NCI-H2227 (cell line): ENCODE measurements at regions not wholly inside any gene's neighbourhood (a gene's known extent, or its start where the extent isn't known, plus 50 kb on each side); places are given as distances from the start of the nearest gene placed in this dataset.

Experiments used
- DNase-seq: peaks from one replicate; lab custom pipeline; 2025; ENCODE audit not compliant: unreplicated experiment; lab: John Stamatoyannopoulos, UW

GRCh38 chr2:118622108-118622507 is 225.3 kb downstream of the EN1 start:
- DNase-seq: no peak

GRCh38 chr2:118618279-118618678 is 229.2 kb downstream of the EN1 start:
- DNase-seq: no peak

DNA sequence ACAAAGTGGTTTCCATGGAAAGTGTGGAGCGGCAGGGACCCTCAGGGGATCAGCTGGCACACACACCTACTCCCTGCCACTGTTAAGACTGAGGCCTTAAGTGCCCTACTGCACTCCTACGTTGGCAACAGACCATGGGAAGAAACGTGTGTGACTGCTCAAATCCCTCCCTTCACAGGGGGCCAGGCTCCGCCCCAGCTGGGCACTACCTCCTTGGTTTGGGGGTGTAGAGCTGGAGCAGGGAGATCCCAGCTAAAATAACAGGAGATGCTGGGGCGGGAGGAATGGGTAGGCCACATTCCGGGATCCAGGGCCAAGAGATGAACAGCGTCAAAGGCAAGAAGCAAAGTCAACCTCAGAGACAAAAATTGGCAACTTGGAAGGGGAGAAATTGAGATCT is 231.0 kb downstream of the EN1 start:
- DNase-seq: no peak

GRCh38 chr2:118614841-118615271 is 232.6 kb downstream of the EN1 start:
- DNase-seq: no peak

DNA sequence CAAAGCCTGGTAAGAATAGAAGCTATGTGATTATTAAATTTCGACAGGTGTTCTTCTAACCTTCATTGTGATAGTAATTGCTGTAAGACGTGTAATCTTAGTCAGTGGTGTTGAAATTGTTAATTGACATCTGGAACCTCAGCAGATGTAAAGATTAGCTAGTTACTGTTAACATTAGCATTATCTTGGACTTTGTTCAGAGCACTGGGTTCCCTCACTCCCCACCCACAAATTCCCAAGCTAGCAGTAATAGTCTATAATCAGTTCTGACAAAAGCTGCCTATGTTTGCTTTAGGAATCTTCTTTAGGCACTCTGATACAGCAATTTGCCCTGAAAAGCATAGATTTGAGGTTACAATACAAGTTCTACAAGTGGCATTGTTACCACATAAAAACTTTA is 233.7 kb downstream of the EN1 start:
- no peak for DNase-seq

GRCh38 chr2:118611691-118612090 is 235.8 kb downstream of the EN1 start:
- DNase-seq: no peak

DNA sequence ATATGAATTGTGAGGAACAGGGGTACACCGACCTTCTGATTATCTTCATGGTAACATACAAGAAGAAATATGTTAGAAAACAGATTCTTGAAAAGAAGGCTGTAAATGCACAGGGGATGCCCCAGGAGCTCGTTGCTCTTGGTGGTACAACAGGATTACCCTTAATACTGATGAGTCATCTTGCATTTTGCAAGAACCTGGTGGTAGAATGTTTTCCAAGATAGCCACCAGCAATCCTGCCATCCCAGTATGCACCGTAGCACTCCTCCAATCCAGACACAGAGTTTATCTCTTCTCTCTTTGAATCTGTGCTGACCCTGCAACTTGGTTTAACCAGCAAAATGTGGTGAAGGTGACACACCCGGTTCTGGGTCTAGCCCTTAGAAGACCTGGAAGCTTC is 238.3 kb downstream of the EN1 start:
- DNase-seq: no peak

GRCh38 chr2:118607641-118608040 is 239.8 kb downstream of the EN1 start:
- DNase-seq: no peak

DNA sequence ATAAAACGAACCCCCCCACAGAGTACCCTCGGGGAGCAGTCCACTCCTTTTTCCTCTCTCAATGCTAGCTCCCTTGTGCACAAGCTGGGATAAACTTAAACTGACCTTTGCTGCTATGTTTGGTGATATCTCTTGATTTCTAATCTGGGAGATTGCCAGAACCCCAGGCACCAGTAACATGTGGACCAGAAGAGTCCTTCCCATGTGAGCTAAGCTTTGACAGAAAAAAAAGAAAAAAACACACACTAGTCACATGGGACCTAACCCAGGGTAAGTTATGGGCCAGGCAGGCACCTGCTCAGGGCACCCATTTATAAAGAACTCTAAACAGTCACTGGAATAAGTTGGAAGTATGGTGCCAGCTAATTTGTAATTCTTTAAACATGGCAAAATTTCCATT is 242.6 kb downstream of the EN1 start:
- no peak for DNase-seq

DNA sequence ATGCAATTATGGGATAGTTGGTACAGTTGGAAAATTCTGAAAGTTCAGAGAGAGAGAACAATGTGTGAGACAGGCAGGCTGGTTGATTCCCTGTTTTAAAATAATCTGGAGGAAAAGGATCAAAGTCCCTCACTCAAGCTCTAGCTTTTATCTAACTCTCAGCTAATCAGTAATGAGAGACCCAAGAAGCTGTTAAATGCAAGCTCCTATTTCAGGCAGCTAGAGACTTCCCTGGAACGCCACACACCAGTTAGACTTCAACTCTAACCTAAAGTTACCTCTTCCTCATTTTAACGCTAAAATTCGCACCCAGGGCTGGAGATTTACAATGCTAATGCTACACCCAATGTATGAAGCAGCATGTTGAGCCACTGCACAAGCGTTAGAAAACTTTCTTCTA is 243.1 kb downstream of the EN1 start:
- DNase-seq: no peak

GRCh38 chr2:118599141-118599540 is 248.3 kb downstream of the EN1 start:
- no peak for DNase-seq

DNA sequence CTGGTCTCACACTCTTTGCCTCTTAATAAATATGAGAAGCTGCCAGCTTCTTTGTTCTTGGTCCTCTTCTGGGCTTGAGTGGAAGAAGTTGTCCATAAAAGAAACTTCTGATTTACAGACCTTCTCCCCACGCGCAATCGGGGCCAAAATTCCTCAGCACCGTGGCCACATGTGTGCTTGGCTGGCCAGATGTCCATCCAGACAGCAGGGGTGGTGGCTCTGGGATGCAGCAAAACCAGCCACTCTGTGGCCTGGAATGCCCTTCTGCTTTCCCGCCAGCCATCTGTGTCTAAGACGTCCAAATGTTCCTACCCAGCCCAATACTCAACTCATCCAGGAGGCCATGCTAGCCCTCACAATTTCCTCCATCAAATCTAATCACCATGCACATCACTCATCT is 250.8 kb downstream of the EN1 start:
- DNase-seq: no peak

GRCh38 chr2:118593257-118593656 is 254.2 kb downstream of the EN1 start:
- no peak for DNase-seq

- no peak for DNase-seq
Observed at GRCh38 chr2:118591223-118591622, 256.2 kb downstream of the EN1 start.

DNA sequence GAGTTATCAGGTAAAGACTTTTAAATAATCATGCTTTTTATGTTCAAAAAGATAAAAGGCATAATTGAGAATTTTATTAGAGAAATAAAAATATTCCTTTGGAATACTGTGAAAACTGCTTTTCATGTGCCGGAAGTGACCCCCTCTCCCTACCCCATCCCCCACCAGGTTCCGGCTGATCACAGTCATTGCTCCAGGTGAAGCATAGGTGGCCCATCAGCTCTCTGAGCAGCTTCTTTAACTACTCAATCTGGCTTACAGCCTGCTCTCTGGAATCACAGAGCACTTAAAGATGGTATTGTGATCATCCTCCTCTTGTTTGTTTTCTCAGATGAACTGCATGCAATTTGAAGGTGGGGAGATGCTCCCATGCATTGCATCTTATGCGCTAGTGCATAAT is 257.7 kb downstream of the EN1 start:
- DNase-seq: no peak

- DNase-seq: no peak
Observed at GRCh38 chr2:118588850-118589249, 258.6 kb downstream of the EN1 start.

GRCh38 chr2:118586312-118586711 is 261.1 kb downstream of the EN1 start:
- DNase-seq: no peak

DNA sequence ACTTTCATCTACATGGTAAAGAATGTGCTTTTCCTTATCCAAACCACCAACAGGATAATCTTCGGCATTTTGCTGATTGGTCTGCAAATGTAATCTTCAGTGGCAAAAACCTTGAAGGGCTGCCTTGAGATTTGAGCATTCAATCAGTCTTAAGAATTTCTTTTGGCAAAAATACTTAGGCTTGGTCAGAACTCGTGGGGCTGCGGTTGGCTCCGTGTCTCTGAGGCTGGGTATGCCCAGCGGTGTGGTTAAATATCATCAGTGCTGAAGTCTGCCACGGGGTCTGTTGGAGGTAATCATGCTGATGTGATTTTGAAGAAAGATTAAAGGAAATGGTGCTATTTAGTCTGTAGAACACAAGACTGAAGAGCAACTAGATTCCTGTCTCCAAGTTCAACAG is 262.6 kb downstream of the EN1 start:
- DNase-seq: no peak

- no peak for DNase-seq
Observed at GRCh38 chr2:118584062-118584749, 263.2 kb downstream of the EN1 start.

DNA sequence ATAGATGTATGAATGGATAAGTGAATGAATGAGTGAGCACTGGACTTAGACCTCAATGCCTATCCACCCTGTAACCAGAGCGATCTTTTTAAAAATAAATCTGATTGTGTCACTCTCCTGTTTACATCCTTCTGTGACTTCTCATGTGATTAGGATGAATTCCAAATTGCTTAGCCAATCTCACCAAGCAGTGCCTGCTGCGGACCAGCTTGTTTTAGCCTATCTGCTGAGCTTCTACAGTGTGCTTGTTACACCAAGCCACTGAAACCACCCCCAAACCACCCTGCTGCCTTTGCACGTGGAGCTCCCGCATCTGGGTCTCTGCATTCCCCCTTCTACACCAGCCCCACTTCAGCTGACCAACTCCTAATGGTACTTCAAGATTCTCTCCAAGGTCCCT is 265.4 kb downstream of the EN1 start:
- no peak for DNase-seq

- DNase-seq: no peak
Observed at GRCh38 chr2:118580651-118581050, 266.8 kb downstream of the EN1 start.

- DNase-seq: no peak
Observed at GRCh38 chr2:118580107-118580506, 267.3 kb downstream of the EN1 start.

DNA sequence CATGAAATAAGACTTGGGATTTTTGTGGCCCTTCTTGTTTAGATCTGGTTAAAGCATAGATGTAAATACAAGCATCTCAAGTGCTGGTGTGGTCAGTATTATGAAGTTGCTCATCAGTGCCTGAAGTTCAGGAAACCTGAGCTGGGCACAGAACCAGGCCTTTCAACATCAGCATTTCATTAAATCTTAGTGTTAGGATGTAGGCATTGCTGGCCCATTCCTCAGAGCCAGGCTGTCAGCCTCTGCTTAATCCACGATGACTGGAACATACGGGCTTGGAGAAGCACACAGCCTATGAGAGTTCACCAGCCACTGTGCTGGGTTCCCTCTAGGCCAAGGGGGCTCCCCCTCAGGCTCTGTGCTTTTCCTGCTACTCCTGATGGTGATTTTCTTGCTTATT is 270.2 kb downstream of the EN1 start:
- DNase-seq: no peak
